ENCODE measurements at regions not wholly inside any gene's neighbourhood (a gene's known extent, or its start where the extent isn't known, plus 50 kb on each side); places are given as distances from the start of the nearest gene placed in this dataset.

DNA sequence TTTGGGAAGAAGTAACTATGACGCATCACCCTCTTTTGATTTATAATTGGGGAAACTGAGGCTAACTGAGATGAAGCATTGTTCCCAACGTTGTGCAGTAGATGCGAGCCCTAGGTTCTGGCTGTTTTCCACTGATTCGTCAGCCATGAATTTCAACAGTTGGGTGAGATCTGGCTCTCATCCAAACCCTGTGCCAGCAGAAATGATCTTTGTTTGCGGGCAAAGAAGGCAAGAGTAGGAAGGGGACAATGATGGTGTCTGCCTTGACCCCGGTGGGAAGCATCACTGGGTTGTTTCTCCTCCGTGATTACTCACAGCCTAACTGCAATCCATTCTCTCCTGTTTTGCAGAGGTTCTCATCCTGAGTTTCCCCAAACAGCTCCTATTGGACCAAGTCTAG lies 142.3 kb downstream of the MIS18A start:
- DNase-seq, result no peak
- H3K9me3 ChIP-seq (ENCODE audit: control insufficient read depth, low read length, poor library complexity, severe bottlenecking), result no peaks in the 10 kb centered on the region
- Mint-ChIP-seq H3K27me3 (peaks cover 9% of the 10 kb centered on the region), H3K4me1 (no peaks in the 10 kb centered on the region), H3K27ac (no peak overlapping the region), H3K4me3 (no peak overlapping the region), H3K36me3 (ENCODE audit: low read depth) (no peaks in the 10 kb centered on the region)
- no peak for ATAC-seq

DNA sequence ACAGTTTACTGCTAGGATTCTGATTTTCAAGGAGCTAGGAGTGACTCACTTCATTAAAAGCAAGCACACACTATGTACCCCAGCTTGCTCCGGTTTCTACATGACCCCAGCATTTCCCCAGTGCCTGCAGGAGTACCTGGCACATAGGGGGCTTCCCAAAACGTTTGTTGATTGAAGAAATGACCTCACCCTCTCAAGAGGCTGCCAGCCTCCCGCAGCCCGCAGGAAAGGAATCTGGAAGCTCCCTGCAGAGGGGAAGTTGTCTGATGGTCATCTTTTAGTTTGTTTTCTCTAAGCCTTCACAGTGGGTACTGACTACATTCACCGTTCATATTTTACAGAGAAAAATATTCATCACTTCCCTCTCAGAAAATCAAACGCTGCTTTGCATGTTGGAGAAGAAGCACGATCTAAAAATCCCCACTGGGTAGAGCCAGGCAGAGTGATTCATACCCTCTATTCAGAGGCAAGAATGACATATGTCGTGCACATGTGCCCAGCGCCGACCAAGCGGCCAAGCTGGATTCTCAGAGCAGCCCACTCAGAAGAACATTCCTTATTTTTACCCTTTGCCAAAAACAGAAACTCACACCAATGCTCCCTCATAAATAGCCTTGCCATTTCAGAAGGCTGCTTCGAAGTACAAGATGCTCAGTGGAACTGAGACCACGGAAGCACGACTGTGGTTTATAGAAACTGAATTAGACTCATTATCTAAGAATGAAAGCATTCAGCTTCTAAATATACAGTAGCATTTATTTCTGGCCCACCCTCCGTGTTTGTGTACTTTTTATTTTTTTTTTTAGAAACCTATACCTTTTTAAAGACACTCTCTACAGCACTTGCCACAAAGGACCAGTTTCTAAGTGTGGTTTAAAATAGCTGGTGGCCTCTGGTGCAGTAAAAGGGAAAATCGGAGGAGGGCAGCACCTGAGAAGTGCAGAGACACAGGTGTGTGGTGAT lies 143.2 kb downstream of the MIS18A start:
- H3K36me3 Mint-ChIP-seq (ENCODE audit: low read depth), result no peaks in the 10 kb centered on the region
- no peak for ATAC-seq
- H3K27me3 Mint-ChIP-seq, result peaks cover 17% of the 10 kb centered on the region
- DNase-seq, result no peak
- no peak overlapping the region for H3K4me3 Mint-ChIP-seq
- no peak overlapping the region for H3K27ac Mint-ChIP-seq
- H3K4me1 Mint-ChIP-seq, result no peaks in the 10 kb centered on the region
- H3K9me3 ChIP-seq (ENCODE audit: control insufficient read depth, low read length, poor library complexity, severe bottlenecking), result no peaks in the 10 kb centered on the region

DNA sequence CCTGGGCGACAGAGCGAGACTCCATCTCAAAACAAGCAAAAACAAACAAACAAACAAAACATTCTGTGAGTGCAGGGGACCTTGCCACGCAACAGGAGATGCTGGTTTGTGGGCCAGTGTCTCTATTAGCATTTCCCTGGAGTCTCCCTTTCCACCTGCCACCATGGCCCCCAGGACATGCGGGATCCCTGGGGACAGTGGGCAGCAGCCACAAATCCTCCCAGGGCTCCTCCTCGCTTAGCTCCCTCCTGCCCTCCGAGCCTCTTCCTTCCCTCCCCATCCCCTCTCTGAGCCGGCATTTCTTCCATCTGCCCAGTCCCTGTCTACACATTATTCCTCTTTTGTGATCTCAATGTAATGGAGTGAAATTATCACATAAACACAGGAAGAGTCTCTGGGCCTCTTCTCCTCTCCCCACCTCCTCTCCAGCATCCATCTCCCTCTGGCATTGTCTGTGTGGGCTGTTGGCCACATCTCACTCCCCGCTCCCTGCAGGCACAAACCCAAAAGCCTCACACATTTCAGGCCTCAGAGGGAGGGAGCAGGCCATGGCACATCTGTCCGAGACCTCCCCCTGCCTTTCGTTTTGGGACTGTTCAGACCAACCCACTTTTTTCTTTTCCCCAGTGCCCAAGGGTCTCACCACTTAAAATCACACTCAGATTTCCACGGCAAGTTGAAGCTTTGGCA lies 144.3 kb downstream of the MIS18A start:
- ATAC-seq, result no peak
- peaks cover 20% of the 10 kb centered on the region for H3K27me3 Mint-ChIP-seq
- no peak for DNase-seq
- H3K4me3 Mint-ChIP-seq, result no peak overlapping the region
- H3K27ac Mint-ChIP-seq, result no peak overlapping the region
- H3K36me3 Mint-ChIP-seq (ENCODE audit: low read depth), result peaks cover 2% of the 10 kb centered on the region
- H3K9me3 ChIP-seq (ENCODE audit: control insufficient read depth, low read length, poor library complexity, severe bottlenecking), result no peaks in the 10 kb centered on the region
- H3K4me1 Mint-ChIP-seq, result no peaks in the 10 kb centered on the region

DNA sequence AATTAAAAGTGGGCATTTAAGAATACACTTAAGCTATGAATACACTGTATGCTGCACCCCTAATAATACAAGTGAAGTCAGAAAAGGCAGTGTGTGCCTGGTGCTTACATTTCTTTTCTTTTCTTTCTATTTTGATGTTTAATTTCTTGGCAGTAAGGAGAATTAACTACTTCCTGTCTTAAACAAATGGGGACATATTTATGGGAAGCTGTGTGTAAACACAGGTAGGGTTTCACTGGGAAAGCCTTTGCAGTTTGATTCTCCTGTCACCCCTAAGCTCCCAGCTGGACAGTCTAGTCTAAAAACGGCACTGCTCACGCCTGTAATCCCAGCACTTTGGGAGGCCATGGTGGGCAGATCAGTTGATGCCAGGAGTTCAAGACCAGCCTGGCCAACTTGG lies 146.0 kb downstream of the MIS18A start:
- DNase-seq (no peak), ATAC-seq (no peak)
- peaks cover 2% of the 10 kb centered on the region for H3K36me3 Mint-ChIP-seq (ENCODE audit: low read depth)
- H3K27me3 Mint-ChIP-seq, result peaks cover 20% of the 10 kb centered on the region
- H3K4me3 Mint-ChIP-seq, result no peak overlapping the region
- H3K9me3 ChIP-seq (ENCODE audit: control insufficient read depth, low read length, poor library complexity, severe bottlenecking), result no peaks in the 10 kb centered on the region
- no peak overlapping the region for H3K27ac Mint-ChIP-seq
- no peaks in the 10 kb centered on the region for H3K4me1 Mint-ChIP-seq

DNA sequence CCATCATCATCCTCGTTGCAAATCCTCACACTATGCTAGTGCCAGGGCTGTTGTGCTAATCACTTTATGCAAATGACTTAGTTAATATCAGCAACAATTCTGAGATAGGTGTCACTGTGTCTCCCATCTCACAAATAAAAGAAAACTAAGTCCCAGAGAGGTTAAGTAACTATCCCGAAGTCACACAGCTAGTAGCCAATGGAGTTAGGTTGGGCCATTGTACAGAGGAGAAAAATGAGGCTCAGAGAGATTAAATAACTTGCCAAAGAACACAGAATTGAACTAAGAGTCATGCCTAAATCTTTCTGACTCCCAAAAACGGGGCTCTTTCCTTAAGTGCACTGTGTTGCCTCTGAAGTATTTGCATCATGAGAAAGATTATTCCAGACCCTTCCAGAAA lies 146.4 kb downstream of the MIS18A start:
- H3K27ac Mint-ChIP-seq, result no peak overlapping the region
- H3K36me3 Mint-ChIP-seq (ENCODE audit: low read depth), result peaks cover 2% of the 10 kb centered on the region
- no peak for DNase-seq
- no peaks in the 10 kb centered on the region for H3K4me1 Mint-ChIP-seq
- H3K4me3 Mint-ChIP-seq, result no peak overlapping the region
- H3K9me3 ChIP-seq (ENCODE audit: control insufficient read depth, low read length, poor library complexity, severe bottlenecking), result no peaks in the 10 kb centered on the region
- peaks cover 20% of the 10 kb centered on the region for H3K27me3 Mint-ChIP-seq
- ATAC-seq, result no peak

DNA sequence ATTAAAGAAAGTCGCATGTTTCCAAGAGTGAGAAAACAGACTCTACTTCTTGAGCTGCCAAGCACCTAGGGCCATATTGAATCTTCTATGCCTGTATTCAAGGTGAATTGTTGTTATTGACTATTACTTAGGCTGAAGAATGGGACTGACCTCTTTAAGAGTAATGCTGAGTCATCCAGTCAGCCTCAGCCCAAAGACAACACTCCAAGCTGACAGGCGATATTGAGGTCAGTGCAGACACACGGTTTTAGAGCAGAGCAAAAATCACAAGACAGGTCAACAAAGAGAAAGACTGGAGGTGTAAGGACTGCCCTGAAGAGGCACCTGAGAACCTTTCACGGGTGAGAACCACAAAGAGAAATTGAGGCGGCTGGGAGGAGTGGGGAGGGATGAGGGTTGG lies 146.9 kb downstream of the MIS18A start:
- no peak for ATAC-seq

DNA sequence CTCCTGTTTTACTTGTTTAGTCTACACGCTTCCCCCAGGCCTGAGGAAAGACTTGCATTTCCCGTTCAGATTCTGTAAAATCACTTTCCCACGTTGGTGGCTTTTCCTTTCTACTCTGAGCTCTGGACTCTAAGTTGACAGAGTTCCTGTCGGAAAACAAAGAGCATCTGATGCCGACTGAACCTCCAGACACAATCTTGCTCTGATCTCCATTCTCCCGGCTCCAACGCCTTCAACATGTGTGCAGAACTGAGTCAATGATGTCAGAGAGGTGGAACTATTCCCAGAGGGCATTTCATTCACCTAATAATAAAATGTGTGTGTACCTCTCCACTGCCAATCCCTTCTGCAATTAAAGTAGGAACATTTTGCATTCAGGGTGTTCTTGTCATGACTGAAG lies 147.7 kb downstream of the MIS18A start:
- no peaks in the 10 kb centered on the region for H3K9me3 ChIP-seq (ENCODE audit: control insufficient read depth, low read length, poor library complexity, severe bottlenecking)
- peaks cover 2% of the 10 kb centered on the region for H3K36me3 Mint-ChIP-seq (ENCODE audit: low read depth)
- DNase-seq (no peak), ATAC-seq (no peak)
- H3K4me1 Mint-ChIP-seq, result no peaks in the 10 kb centered on the region
- H3K27me3 Mint-ChIP-seq, result peaks cover 20% of the 10 kb centered on the region
- H3K27ac Mint-ChIP-seq, result no peak overlapping the region
- H3K4me3 Mint-ChIP-seq, result no peak overlapping the region

More for the DNA sequence above, 146.9 kb downstream of the MIS18A start:
- Mint-ChIP-seq H3K4me1 (no peaks in the 10 kb centered on the region), H3K27me3 (peaks cover 20% of the 10 kb centered on the region), H3K36me3 (ENCODE audit: low read depth) (peaks cover 2% of the 10 kb centered on the region), H3K27ac (no peak overlapping the region), H3K4me3 (no peak overlapping the region)
- DNase-seq, result no peak
- H3K9me3 ChIP-seq (ENCODE audit: control insufficient read depth, low read length, poor library complexity, severe bottlenecking), result no peaks in the 10 kb centered on the region

DNA sequence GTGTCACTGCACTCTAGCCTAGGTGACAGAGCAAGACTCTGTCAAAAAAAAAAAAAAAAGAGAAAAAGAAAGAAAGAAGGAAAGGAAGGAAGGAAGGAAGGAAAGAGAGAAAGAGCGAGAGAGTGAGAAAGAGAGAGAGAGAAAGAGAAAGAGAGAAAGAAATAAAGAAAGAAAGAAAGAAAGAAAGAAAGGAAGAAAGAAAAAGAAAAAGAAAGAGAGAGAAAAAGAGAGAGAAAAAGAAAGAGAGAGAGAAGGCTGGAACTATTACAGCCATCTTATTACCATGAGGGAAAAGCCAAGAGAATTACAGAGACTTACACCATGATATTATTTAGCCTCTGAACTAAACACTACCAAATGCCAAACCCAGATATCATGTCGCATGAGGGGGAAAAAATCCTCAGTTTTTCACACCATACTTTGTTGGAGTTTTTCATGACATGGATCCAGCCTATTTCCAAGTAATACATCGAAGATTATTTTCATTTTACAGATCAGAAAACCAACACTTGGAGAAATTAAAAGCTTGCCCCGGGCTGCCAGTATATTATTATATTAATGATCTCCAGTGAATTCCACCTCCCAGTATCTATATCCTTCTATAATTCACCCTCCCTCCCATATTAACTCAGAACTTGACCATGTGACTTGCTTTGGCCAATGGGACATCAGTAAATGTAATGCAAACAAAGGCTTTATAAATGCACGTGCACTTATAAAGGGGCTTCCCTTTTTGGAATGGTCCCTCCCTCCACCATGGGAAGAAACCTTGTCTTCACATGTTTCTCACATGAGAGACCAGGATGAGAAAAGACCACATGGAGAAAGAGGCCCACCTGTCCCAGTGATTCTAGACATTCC lies 148.6 kb downstream of the MIS18A start:
- Mint-ChIP-seq H3K36me3 (ENCODE audit: low read depth) (peaks cover 2% of the 10 kb centered on the region), H3K4me3 (no peak overlapping the region), H3K27ac (no peak overlapping the region), H3K27me3 (peaks cover 20% of the 10 kb centered on the region), H3K4me1 (no peaks in the 10 kb centered on the region)
- no peak for ATAC-seq
- no peak for DNase-seq
- H3K9me3 ChIP-seq (ENCODE audit: control insufficient read depth, low read length, poor library complexity, severe bottlenecking), result no peaks in the 10 kb centered on the region

DNA sequence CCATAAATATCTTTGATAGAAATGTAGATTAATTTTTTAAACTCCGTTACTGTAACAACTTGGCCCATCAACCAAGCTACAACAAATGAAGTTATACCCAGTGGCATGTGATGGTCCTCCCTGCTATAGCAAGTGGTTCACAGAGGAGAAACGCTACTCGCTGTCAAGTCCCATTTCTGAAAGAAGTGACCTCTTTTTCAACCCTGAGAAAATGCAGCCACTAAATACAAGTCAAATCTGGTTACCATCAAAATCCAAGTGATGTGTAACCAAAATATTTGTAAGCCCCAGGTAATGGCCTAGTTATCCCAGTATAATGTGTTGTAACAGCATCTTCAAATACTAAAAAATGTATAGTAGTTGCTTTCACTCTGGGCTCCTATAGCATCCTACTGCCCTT lies 151.8 kb downstream of the MIS18A start:
- Mint-ChIP-seq H3K4me1 (no peaks in the 10 kb centered on the region), H3K27ac (no peak overlapping the region), H3K27me3 (peaks cover 23% of the 10 kb centered on the region), H3K4me3 (no peak overlapping the region), H3K36me3 (ENCODE audit: low read depth) (peaks cover 3% of the 10 kb centered on the region)
- H3K9me3 ChIP-seq (ENCODE audit: control insufficient read depth, low read length, poor library complexity, severe bottlenecking), result no peaks in the 10 kb centered on the region
- ATAC-seq (no peak), DNase-seq (no peak)

DNA sequence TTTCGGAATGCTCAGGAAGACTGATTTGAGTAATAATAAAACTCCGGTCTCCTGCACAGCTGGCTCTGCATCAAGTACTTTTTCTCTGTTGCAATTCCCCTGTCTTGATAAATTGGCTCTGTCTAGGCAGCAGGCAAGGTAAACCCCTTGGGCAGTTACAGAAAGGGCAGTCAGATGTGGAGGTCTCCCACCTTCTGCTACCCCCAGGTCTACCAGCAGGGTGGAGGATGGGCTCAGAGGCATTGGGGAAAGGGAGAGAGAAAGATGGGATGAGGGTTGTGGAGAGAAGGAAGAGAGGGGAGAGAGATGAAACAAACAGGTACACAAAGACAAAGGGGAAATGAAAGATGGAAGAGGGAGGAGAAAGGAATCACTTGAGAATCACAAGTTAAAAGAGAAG lies 156.8 kb downstream of the MIS18A start:
- no peaks in the 10 kb centered on the region for H3K9me3 ChIP-seq (ENCODE audit: control insufficient read depth, low read length, poor library complexity, severe bottlenecking)
- no peak overlapping the region for H3K4me3 Mint-ChIP-seq
- no peak for DNase-seq
- peaks cover 2% of the 10 kb centered on the region for H3K36me3 Mint-ChIP-seq (ENCODE audit: low read depth)
- peaks cover 20% of the 10 kb centered on the region for H3K27me3 Mint-ChIP-seq
- no peak overlapping the region for H3K27ac Mint-ChIP-seq
- no peaks in the 10 kb centered on the region for H3K4me1 Mint-ChIP-seq
- no peak for ATAC-seq

DNA sequence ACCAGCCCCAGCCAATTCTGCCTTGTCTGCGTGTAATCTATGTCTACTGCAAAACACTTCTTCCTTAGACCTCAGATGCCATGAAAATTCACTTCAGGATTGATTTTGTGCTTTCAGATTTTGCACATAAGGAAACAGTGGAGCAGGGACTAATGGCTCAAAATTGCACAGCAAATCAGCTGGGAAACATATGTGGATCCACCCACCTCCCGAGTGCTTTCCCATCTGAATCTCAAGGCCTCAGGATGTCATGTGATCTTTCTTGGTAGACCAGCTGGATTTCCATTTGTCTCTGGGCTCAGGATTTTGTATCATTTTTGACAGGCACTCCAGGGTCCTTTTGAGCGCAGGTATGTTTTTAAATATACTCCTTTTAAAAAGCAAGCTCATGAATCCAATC lies 158.6 kb downstream of the MIS18A start:
- ATAC-seq, result no peak
- peaks cover 2% of the 10 kb centered on the region for H3K36me3 Mint-ChIP-seq (ENCODE audit: low read depth)
- H3K27ac Mint-ChIP-seq, result no peak overlapping the region
- H3K4me1 Mint-ChIP-seq, result no peaks in the 10 kb centered on the region
- H3K4me3 Mint-ChIP-seq, result no peak overlapping the region
- H3K9me3 ChIP-seq (ENCODE audit: control insufficient read depth, low read length, poor library complexity, severe bottlenecking), result no peaks in the 10 kb centered on the region
- no peak for DNase-seq
- peaks cover 20% of the 10 kb centered on the region for H3K27me3 Mint-ChIP-seq

DNA sequence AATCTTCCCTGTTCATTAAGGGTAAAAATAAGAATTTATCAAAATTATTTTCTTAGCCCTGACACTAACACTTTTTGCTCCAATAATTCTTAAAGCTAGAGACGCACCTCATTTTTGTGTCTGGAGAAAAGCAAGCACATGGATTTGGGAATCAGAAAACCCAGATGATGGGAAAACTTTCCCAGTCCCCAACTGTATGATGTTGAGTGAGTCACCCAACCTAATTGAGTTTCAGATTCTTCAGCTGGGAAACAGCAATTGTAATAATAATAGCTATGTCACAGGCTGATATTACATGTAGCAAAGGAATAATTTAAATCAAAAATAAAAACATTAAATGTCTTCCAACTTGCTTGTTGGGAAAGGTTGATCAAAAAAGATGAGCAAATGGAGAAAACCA lies 159.0 kb downstream of the MIS18A start:
- peaks cover 20% of the 10 kb centered on the region for H3K27me3 Mint-ChIP-seq
- no peak for ATAC-seq
- no peak overlapping the region for H3K27ac Mint-ChIP-seq
- peaks cover 2% of the 10 kb centered on the region for H3K36me3 Mint-ChIP-seq (ENCODE audit: low read depth)
- H3K4me1 Mint-ChIP-seq, result no peaks in the 10 kb centered on the region
- no peaks in the 10 kb centered on the region for H3K9me3 ChIP-seq (ENCODE audit: control insufficient read depth, low read length, poor library complexity, severe bottlenecking)
- no peak for DNase-seq
- H3K4me3 Mint-ChIP-seq, result no peak overlapping the region

DNA sequence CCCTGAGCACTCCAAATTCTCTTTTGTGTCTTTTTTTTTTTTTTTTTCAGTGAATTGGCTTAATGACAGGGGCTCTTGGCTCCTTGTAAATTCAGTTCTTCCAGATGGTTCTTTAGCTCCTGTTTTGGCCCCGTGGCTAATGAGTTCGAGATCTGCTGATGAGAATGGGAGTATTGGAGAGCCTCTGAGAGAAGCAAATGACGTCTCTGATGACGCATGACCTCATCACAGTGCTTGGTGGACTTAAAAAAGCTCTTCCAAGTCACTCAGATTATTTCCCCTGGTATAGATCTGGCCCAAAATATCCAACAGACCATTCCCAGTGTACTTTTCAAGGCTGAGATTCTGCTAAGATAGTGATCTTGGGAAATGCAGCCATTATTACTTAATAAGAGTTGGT lies 159.5 kb downstream of the MIS18A start:
- ATAC-seq, result no peak
- DNase-seq, result no peak
- no peaks in the 10 kb centered on the region for H3K9me3 ChIP-seq (ENCODE audit: control insufficient read depth, low read length, poor library complexity, severe bottlenecking)
- no peak overlapping the region for H3K4me3 Mint-ChIP-seq
- peaks cover 20% of the 10 kb centered on the region for H3K27me3 Mint-ChIP-seq
- peaks cover 2% of the 10 kb centered on the region for H3K36me3 Mint-ChIP-seq (ENCODE audit: low read depth)
- no peaks in the 10 kb centered on the region for H3K4me1 Mint-ChIP-seq
- H3K27ac Mint-ChIP-seq, result no peak overlapping the region
